NT2/D1 (cell line): ENCODE measurements at regions not wholly inside any gene's neighbourhood (a gene's known extent, or its start where the extent isn't known, plus 50 kb on each side); places are given as distances from the start of the nearest gene placed in this dataset.

ENCODE experiments used
- SUZ12 ChIP-seq: IDR thresholded peaks from 2 replicates; pipeline ENCODE4 v1.6.1; 2011; ENCODE audit not compliant: insufficient read length, insufficient read depth; ENCODE audit errors: extremely low read depth
- YY1 ChIP-seq: IDR thresholded peaks from 2 replicates; pipeline ENCODE4 v1.6.1; 2011; ENCODE audit not compliant: insufficient read length, insufficient read depth
- ZNF274 ChIP-seq: IDR thresholded peaks from 2 replicates; pipeline ENCODE4 v1.6.1; 2011; ENCODE audit warnings: mild to moderate bottlenecking, low read depth, low read length

DNA sequence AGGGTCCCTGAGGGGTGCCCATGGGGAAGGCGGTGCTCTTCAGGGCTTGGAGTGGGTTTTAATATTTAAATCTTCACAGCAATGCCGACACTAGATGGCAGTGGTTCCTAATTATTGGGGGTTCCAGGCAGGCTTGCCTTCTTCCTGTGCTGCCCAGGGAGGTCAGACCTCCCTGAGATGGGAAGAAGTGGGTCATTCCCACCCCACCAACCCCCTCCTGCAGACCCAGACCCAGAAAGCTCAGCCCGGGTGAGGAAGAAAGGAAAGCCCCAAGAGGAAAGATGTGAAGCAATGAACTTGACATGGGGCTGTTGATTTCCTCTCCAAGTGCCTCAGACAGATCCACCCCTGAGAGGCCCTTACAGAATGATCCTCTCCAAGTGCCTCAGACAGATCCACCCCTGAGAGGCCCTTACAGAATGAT, 85.1 kb upstream of the LANCL2 start:
- no peak for TF ChIP-seq ZNF274
- no peak for TF ChIP-seq SUZ12
- TF ChIP-seq YY1, result no peak
